Ishikawa (cell line): ENCODE measurements at regions not wholly inside any gene's neighbourhood (a gene's known extent, or its start where the extent isn't known, plus 50 kb on each side); places are given as distances from the start of the nearest gene placed in this dataset.

Source experiments
- CEBPB ChIP-seq: IDR thresholded peaks from 2 replicates; pipeline ENCODE4 v1.6.1; 2012
- CREB1 ChIP-seq: IDR thresholded peaks from 2 replicates; pipeline ENCODE4 v1.6.1; 2012; ENCODE audit warnings: low read depth
- EGR1 ChIP-seq: IDR thresholded peaks from 2 replicates; pipeline ENCODE4 v1.6.1; 2012
- EP300 ChIP-seq: IDR thresholded peaks from 2 replicates; pipeline ENCODE4 v1.6.1; 2012; ENCODE audit warnings: borderline replicate concordance
- FOXM1 ChIP-seq: IDR thresholded peaks from 2 replicates; pipeline ENCODE4 v1.6.1; 2012; ENCODE audit warnings: low read depth, borderline replicate concordance
- NFIC ChIP-seq: IDR thresholded peaks from 2 replicates; pipeline ENCODE4 v1.6.1; 2012
- RAD21 ChIP-seq: IDR thresholded peaks from 2 replicates; pipeline ENCODE4 v1.6.1; 2012; ENCODE audit warnings: low read depth
- TAF1 ChIP-seq: IDR thresholded peaks from 2 replicates; pipeline ENCODE4 v1.6.1; 2012; ENCODE audit warnings: low read depth, mild to moderate bottlenecking
- TCF12 ChIP-seq: IDR thresholded peaks from 2 replicates; pipeline ENCODE4 v1.6.1; 2012; ENCODE audit warnings: low read depth
- TEAD4 ChIP-seq: IDR thresholded peaks from 2 replicates; pipeline ENCODE4 v1.6.1; 2012
- YY1 ChIP-seq: IDR thresholded peaks from 2 replicates; pipeline ENCODE4 v1.6.1; 2012; ENCODE audit warnings: low read depth
- ZBTB7A ChIP-seq: IDR thresholded peaks from 2 replicates; pipeline ENCODE4 v1.6.1; 2012; ENCODE audit warnings: low read depth
- TF ChIP-seq, protein P1 (sequence below): IDR thresholded peaks from 2 replicates; pipeline ENCODE4 v1.6.1; 2012
- TF ChIP-seq, protein P2 (sequence below): IDR thresholded peaks from 2 replicates; pipeline ENCODE4 v1.6.1; 2012
- TF ChIP-seq, protein P3 (sequence below): IDR thresholded peaks from 2 replicates; pipeline ENCODE4 v1.6.1; 2012; ENCODE audit warnings: low read depth, mild to moderate bottlenecking

DNA sequence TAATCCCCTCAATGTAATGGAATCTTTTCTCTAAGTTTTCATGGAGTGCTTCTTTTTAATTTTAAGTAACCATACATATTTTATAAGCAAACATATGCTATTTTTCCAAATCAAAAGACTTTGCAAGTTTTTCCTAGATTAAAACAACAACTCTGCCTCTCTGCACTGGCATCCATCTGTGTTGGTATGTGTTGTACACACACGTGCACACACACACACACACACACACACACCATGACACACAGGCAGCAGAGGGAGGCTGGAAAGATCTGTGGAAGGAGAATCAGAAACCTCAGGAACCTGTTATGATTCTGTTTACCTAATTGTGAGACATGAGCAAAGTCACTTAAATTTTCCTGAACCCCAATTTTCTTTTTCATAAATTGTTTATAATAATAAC, 295.0 kb upstream of the PRDM1 start:
- TF ChIP-seq, protein P1, sequence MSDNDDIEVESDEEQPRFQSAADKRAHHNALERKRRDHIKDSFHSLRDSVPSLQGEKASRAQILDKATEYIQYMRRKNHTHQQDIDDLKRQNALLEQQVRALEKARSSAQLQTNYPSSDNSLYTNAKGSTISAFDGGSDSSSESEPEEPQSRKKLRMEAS: no peak
- TF ChIP-seq NFIC (no peak), YY1 (no peak), TCF12 (no peak), TEAD4 (no peak), FOXM1 (no peak), RAD21 (no peak)
- TF ChIP-seq, protein P2, sequence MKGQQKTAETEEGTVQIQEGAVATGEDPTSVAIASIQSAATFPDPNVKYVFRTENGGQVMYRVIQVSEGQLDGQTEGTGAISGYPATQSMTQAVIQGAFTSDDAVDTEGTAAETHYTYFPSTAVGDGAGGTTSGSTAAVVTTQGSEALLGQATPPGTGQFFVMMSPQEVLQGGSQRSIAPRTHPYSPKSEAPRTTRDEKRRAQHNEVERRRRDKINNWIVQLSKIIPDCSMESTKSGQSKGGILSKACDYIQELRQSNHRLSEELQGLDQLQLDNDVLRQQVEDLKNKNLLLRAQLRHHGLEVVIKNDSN: no peak

DNA sequence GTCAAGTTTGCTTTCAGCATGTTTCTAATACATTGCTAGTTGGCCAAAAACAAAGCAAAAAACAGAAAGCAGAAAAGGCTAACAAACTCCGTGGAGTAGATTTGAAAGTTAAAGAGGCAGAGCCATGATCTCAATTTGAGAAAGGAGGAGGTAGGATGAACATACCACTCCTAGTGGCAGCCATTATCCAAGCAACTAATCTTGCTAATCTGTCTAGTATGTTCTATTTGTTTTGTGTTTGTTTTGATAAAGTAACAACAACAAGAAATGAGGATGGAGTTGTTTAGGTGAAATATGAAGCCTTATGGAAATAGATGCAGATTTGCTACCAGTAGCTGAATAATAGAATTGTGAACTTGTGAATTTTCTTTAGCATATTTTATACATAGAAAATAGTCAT, 295.5 kb upstream of the PRDM1 start:
- no peak for TF ChIP-seq TCF12
- no peak for TF ChIP-seq TAF1
- TF ChIP-seq, protein P3, sequence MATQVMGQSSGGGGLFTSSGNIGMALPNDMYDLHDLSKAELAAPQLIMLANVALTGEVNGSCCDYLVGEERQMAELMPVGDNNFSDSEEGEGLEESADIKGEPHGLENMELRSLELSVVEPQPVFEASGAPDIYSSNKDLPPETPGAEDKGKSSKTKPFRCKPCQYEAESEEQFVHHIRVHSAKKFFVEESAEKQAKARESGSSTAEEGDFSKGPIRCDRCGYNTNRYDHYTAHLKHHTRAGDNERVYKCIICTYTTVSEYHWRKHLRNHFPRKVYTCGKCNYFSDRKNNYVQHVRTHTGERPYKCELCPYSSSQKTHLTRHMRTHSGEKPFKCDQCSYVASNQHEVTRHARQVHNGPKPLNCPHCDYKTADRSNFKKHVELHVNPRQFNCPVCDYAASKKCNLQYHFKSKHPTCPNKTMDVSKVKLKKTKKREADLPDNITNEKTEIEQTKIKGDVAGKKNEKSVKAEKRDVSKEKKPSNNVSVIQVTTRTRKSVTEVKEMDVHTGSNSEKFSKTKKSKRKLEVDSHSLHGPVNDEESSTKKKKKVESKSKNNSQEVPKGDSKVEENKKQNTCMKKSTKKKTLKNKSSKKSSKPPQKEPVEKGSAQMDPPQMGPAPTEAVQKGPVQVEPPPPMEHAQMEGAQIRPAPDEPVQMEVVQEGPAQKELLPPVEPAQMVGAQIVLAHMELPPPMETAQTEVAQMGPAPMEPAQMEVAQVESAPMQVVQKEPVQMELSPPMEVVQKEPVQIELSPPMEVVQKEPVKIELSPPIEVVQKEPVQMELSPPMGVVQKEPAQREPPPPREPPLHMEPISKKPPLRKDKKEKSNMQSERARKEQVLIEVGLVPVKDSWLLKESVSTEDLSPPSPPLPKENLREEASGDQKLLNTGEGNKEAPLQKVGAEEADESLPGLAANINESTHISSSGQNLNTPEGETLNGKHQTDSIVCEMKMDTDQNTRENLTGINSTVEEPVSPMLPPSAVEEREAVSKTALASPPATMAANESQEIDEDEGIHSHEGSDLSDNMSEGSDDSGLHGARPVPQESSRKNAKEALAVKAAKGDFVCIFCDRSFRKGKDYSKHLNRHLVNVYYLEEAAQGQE: no peak
- no peak for TF ChIP-seq CEBPB
- TF ChIP-seq, protein P2: no peak
- no peak for TF ChIP-seq CREB1
- no peak for TF ChIP-seq EGR1
- TF ChIP-seq EP300: no peak
- TF ChIP-seq, protein P1: no peak
- TF ChIP-seq FOXM1: no peak
- TF ChIP-seq TEAD4: no peak
- no peak for TF ChIP-seq NFIC
- no peak for TF ChIP-seq RAD21
- TF ChIP-seq ZBTB7A: no peak
- no peak for TF ChIP-seq YY1

DNA sequence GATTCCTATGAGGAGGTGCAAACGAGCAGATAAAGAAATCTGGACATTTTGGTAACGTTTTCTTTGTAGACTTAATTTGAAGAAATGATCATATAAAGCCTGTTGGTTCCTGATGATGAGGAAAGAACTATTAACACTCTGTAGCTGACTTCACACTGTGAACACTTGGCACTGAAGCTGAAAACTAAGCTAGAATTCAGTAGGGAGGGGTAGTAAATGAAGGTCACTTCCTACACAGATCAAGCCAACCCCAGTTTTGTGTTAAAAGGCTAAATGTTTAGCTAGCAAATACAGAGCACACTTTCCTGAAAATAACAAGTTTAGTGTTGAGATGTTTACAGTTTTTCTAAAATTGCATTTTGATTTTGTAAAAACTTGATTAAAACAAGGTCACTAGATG, 296.2 kb upstream of the PRDM1 start:
- TF ChIP-seq RAD21 (no peak), TCF12 (no peak), YY1 (no peak), EP300 (no peak), TEAD4 (no peak), TAF1 (no peak), FOXM1 (no peak), EGR1 (no peak)
- TF ChIP-seq, protein P2: no peak

DNA sequence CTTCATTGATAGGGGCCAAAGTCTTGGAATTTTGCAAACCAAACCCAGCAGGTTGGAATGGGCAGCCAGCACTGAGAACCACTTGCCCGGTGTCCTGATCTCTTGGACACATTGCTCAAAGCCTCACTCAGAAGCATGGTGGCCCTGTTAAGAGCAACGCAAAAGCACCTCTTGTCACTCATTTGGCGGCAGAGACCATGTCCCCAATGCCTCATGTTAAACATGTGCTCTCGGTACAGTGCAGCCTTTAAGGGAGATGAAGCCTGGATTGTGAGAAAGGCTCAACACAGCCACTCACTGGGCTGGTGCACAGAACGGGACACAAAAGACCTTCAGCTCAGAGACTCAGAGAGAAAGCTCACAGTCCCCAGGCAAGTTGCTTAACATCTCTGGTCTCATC, 298.4 kb upstream of the PRDM1 start:
- TF ChIP-seq EGR1 (no peak), CREB1 (no peak), YY1 (no peak), NFIC (no peak), CEBPB (no peak), TEAD4 (no peak), RAD21 (no peak), TAF1 (no peak), FOXM1 (no peak)
- TF ChIP-seq, protein P2: no peak
- TF ChIP-seq, protein P1: no peak

DNA sequence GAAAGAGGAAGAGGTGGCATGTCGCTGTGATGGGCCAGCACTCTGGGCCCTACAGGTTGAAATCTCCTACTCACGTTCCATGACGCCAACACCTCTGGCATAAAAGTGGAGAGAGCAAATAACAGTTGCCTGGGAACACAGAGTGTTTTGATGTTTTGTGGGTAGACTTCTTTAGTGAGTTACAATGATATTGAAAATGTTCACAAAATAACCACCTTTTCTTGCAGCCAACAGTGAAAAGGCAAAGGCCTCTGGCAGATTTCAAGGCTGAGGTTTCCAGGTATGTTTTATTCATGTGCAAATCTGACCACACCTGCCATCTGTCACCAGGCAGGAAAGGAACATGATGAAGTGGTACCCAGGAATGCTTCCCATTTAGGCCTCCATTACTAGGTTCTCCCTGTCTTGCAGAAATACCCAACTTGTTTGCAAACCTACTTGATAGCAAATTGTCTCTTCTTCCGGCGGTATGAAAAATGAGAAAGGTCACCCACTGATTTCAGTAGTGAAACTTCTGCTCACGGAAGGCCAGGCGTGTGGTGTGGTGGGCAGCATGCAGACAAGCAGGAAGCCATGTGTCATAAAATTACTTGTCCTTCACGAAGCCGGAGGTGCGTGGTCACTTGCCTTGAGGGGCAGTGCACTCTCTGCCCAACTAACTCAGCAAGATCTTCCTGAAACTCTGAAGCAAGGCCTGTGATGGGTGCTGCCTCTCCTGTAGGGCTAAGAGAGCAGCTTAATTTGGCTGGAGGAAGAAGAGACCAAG, 299.1 kb upstream of the PRDM1 start:
- TF ChIP-seq EGR1 (no peak), TEAD4 (no peak), NFIC (no peak), EP300 (no peak), CREB1 (no peak), TAF1 (no peak), YY1 (no peak), TCF12 (no peak)
- TF ChIP-seq, protein P3: no peak
